ENCODE measurements at regions not wholly inside any gene's neighbourhood (a gene's known extent, or its start where the extent isn't known, plus 50 kb on each side); places are given as distances from the start of the nearest gene placed in this dataset.

DNA sequence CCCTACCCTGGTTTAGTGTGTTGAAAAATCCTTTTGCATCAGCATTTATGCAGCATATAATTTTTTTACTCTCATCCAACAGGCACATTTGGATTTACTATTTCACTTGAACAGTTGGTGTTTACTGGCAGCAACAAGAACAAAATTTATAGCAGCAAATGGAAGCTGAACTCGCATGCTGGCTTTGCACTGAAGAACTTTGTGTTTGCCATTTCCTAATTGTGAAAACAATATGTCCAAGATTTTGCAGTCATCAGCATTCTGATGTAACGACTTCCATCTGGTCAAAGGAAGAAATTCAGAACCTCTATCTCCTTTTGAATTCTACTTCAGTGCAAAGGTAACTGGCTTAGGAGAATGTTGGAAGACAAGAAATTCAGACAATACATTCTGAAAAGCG is 131.0 kb downstream of the DLEU7 start:
- no peak for DNase-seq (ENCODE audit: low read depth)

DNA sequence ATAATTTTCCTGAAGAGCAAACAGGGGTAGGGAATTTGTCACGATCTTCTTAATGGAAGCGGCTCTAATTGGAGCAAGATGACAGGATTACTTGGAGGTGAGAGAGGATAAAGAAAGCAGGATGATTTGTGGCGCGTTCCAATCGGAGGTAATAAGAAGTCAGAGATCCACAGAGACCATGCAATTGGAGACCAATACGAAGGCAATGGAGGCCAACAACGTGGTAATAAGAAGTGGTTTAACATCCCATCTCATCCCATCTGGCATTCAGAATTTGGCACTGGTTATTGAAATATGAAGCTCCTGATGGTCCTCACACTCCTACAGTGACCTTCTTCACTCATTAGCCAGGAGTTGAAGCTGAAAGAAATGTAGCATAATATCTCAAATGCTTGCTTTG is 130.6 kb downstream of the DLEU7 start:
- DNase-seq (ENCODE audit: low read depth) = no peak

DNA sequence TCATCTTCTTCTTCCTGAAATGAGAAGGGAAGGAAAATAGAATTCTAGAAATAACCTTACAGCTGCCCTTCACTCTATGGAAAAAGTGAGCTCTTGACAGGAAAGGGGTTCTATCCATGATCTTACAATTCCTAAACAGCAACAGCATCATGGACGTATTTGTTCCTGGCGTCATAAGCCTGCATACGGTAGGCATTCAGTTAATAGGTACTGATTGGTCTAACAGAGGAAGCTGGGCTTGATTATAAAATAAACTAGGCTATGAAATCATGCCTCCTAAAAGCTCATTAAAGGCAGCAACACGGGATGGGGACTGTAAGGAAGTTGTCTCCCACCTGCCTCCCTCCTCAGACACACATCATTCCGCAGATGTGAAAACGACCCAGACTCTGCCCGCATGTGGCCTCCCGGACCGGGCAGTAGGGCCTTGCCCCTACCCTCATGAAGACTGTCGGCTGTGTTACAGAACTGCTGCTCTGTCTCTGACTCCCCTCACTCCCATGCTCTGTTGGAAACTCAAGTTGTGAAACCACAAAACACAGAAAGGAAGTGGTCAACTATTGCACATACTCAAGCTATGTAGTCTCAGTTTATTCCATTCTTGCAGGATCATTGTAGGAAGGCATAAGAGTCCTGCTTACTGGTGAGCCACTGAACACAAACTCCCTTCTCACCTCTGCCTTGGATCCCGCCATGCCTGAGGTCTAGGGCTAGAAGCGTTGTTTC is 129.8 kb downstream of the DLEU7 start:
- DNase-seq (ENCODE audit: low read depth) = peak; percentile 98

DNA sequence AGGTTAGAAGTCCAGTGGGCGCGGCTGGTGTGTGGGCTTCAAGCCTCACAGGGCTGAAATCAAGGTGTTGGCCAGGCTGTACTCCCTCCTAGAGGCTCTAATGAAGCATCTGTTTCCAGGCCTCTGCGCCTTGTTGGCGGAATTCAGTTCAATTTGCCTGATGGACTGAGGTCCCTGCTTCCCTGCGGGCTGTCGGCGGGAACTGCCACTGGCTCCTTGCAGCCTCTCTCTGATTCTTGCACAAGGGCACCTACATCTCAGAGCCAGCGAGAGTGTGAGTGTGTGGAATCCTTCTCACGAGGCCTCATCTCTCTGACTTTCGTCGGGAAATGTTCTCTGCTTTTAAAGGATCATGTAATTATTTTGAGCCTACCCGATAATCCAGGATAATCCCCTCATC is 128.6 kb downstream of the DLEU7 start:
- DNase-seq (ENCODE audit: low read depth) = no peak

DNA sequence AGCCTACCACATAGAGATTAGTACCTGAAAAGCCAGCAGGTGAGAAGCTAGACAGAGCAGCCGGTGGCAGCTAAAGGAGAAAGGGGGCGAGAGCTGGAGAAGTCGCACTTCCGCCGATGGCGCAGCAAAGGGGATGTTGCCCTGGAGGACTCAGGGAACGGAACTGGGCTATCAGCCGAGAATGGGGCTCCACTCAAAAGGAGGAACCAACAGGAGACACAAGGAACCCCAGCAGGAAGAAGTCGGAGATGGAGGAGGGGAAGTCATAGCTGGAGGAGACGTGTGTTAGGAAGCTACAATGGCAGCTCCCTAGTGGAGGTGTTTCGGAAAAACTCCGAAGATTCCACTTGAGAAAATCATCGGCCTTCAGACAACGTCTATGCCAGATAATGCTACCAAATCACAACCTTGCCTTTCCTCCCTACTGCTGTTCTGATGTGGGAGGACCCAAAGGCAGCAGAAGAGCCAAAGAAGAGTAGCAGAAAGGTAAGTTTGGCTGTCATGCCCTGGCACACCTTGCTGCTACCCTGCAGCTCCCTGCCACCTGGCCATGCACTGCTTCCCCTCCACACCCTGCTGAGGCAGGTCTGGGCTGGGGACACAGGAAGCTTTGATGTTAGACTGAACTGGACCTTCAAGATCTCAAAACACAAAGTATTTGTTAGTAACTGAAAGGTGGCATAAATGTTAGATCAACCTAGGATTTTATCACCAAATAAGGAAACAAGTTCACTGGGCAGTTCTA is 127.9 kb downstream of the DLEU7 start:
- DNase-seq (ENCODE audit: low read depth) = no peak

DNA sequence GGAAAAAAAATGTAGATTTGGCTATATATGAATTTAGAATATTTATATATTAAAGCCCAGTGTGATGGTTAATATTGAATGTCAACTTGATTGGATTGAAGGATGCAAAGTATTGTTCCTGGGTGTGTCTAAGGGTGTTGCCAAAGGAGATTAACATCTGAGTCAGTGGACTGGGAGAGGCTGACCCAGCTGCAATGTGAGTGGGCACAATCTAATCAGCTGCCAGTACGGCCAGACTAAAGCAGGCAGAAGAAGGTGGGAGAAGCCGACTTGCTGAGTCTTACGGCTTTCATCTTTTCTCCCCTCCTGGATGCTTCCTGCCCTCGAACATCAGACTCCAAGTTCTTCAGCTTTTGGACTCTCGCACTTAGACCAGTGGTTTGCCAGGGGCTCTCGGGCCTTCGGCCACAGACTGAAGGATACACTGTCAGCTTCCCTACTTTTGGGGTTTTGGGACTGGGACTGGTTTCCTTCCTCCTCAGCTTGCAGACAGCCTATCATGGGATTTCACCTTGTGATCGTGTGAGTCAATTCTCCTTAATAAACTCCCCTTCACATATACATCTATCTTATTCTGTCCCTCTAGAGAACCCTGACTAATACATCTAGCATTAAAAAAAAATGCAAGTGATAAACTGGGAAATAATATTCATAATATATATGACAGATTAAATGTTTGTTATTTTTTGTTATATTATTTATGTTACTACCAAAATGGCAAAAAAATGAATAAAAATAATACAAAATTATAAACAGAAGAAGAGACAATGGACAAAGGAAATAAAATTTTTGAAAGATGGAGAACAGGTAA is 122.4 kb downstream of the DLEU7 start:
- no peak for DNase-seq (ENCODE audit: low read depth)

DNA sequence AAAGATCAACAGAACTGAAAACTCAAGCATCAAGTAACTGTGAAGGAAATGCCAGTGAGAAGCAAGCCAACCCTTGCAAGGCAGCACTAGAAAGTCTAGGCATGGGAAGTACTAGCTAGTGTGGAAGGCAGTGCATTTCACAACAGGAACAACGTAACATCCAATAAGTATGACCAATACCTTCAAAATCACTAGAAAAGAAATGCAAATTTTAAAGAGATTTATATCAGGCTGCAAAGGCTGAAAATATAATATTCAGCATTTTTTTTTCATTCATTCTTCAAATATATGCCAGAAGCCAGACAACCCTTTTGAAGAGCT is 121.9 kb downstream of the DLEU7 start:
- no peak for DNase-seq (ENCODE audit: low read depth)

DNA sequence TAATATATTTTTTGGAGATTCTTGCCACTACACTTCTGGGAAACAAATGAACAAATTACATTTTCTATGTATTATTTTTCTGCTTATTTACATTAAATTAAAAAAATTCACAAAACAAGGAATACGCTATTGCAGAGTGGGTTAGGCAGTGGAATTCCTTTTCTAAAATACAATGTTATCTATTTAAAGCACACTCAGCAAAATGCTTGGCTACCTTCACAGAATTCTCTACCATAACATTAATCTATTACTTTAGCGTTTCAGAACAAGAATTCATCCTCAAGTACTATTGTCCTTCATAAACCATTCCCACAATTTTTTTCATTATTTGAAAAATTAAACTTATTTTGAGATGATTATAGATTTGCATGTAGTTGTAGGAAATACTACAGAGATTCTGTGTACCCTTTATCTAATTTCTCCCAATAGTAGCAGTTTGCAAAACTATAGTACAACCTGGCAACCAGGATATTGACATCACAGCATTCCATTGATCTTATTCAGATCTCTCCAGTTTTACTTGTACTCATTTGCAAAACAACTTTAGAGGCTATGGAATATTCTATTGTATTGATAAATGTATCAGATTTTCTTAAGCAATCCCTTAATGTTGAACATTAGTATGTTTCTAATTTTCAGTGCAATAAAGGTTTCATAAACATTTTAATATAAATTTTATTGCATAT is 120.9 kb downstream of the DLEU7 start:
- DNase-seq (ENCODE audit: low read depth) = peak; percentile 51

DNA sequence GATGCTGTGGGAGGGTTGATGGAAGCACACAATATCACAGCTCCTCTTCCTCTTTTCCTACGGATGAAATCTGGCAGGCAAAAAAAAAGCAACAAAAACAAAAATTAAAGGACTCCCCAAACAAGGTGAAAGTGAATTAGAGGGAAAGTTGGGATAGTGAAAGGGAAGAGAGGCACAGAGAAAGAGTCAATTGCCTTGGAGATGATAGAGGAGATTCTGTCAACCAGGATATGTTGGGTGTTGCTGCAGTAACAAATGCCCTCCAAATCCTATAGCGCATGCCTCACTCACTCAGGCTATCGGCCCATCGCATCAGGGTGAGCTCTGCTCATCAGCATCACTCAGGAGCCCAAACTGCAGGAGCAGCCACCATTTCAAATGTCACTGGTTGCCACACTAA is 119.1 kb downstream of the DLEU7 start:
- DNase-seq (ENCODE audit: low read depth) = no peak

DNA sequence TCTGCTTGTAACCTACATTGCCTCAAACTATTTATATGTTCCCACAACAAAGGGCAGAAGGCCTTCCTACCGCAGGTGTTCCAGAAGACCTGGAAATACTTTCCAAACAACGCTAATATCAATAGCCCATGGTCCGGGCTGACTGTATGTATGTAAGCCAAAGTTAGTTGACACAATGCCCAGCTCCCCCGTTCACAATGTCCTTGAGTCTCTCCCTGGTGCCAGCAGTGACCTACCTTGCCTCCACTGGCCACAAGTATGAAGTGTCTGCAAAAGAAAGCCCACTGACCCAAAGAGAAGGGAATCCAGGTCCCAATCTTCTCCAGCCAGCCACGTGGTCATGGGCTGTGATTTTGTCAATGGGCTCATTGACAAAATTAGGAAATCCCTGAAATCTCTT is 118.6 kb downstream of the DLEU7 start:
- no peak for DNase-seq (ENCODE audit: low read depth)

DNA sequence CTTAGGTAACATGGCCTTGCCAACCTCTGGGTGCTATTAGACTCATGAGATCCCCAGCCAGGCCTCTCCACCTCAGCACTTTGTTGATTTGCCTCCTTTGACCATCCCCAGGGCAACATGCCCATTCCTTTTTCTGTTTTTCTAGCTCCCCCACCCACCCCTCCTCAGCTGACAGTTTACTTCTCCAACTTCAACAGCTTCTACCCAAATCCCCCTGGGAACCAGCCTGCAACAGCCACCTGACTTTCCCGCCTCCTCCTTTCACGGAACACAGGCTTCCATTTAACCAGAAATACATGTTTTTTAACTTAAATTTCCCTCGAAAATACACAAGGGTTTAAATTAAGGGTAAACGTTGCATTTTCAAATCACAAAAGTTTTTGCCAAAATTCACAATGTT is 117.3 kb downstream of the DLEU7 start:
- no peak for DNase-seq (ENCODE audit: low read depth)

DNA sequence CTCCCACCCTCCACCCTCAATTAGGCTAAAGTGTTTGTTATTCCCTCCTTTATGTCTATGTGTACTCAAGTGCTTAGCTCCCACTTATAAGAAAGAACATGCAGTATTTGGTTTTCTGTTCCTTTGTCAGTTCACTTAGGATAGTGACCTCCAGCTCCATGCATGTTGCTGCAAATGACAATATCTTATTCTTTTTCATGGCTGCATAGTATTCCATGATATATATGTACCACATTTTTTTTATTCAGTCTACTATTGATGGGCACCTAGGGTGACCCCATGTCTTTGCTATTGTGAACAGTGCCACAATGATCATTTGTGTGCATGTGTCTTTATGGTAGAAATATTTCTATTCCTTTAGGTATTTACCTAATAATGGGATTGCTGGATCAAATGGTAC is 114.3 kb downstream of the DLEU7 start:
- no peak for DNase-seq (ENCODE audit: low read depth)

DNA sequence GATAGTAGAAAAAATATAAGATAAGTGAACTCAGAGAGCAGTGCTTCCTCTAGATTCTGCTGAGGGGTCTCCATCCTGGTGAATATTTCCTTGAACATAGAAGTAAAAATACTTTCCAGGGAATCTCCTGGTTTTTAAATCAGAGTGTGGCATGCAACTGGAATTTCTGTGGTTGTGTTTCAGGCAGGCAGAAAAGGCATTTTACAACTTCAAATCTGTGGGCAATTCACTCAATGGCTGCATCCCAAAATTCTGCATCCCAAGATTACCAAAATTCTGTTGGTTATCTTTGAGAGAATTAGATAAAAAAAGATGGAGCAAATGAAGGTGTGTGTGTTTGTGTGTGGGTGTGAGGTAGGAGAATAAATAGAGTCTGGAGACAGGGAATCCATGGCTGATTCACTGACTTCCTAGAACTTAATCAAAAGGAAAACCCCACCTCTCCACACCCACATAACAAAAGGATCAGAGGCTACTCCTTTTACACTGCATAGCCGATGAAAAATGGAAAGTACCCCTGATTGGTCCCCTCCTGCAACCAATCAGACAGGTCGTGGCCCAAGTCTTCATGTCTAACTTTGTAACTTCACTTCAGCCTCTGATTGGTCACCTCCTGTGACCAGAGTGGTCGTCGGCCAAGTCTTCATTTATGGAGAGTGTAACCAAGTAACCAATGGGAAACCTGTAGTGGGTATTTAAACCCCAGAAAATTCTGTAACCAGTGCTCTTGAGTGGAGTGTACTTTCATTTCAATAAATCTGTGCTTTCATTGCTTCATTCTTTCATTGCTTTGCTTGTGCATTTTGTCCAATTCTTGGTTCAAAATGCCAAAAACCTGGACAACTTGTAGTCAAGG is 112.8 kb downstream of the DLEU7 start:
- DNase-seq (ENCODE audit: low read depth) = no peak

DNA sequence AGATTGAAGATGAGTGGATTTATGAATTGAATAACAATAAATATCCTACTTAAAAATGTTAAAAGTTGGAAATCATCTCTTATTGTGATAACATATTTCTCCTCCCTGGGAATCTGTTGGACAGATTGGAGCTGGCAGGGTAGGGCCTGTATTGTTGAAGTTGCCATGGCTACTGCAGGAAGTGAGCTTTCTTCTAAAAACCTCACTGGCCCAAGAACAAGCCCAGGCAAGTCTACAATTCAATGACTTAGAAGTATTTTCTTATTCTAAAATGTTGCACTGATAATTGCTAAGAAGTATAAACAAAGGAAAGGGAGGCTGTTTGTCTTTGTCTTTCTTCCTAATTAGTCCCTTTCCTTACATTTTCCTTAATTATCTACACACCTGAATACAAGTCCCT is 112.1 kb downstream of the DLEU7 start:
- DNase-seq (ENCODE audit: low read depth) = peak; percentile 90

DNA sequence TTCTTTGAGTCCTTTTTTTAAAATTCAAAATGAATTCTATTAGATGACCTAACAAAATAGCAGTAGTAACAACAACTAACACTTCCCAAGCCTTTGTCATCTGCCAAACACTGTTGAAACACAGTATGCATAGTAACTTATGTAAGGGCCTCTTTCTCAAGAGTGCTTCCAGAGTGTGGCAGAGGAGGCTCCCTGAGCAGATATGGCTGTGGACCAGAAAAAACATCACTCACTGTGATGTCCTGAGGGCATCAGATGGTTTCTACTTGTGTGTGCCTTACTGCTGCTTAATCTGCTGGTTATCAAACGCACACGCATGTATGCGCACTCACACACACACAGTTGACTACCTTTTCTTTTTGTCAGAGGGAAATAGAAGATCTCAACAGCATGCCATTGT is 110.8 kb downstream of the DLEU7 start:
- peak; percentile 86 for DNase-seq (ENCODE audit: low read depth)

DNA sequence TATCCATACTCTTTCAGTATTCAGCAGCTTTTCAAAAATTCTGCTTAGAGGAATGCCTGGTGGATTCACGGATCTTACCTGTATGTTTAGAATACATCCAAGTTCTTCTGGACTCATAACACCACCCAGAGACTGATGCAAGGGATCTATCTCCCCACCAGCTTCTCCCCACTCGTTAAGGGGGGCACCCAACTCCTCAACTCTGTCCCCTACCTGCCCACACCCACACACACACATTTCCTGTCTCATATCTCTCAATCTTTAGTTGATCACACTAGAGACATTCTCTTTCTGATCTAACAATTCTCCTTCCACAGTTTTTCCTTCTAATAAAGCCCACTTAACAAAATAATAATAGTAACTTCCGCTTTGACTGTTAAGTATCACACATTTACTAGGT is 110.1 kb downstream of the DLEU7 start:
- DNase-seq (ENCODE audit: low read depth) = no peak

DNA sequence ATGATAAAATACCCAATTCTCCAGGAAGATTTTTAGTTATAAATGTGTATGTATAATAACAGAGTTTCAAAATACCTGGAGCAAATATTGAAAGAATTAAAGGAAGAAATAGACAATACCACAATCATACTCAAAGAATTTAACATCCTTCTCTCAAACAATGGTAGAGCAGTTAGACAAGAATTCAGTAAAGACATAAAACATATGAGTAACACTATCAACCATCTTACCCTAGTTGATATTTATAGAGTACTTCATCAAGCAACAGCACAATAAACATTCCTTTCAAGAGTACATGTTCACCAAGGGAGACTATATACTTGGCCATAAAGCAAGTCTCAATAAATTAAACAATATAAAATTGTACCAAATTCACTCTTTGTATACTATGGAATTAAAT is 108.4 kb downstream of the DLEU7 start:
- DNase-seq (ENCODE audit: low read depth) = no peak

DNA sequence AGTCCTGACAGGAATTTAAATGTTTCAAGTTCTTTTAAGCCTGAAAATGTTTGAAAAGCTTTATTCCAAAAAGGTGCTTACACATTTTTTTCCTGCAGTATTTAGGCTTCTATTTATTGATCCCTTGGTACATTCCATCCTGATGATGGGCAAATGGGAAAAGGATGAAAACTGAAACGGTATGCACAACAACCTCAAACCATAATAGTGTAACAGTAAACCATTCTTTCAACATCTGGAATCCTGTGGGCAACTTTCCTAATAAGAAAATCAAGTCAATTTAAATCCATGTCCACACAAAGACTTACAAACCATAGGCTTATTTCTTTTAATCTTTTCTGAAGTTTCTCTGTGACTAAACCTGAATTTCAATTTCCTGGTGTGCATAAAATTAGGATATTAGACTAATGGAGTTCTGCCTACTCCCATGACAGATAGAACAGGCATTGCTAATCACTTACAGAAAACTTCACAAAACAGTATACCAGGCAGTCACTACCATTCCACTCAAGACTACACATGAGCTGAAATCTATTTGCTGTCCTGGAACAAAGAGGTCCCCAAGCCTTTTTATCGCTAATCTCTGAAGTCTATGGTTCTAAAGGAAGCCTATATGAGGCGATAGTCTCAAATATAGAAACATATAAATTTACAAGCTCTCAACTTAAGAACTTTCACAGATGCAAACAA is 103.3 kb downstream of the DLEU7 start:
- DNase-seq (ENCODE audit: low read depth) = peak; percentile 28

DNA sequence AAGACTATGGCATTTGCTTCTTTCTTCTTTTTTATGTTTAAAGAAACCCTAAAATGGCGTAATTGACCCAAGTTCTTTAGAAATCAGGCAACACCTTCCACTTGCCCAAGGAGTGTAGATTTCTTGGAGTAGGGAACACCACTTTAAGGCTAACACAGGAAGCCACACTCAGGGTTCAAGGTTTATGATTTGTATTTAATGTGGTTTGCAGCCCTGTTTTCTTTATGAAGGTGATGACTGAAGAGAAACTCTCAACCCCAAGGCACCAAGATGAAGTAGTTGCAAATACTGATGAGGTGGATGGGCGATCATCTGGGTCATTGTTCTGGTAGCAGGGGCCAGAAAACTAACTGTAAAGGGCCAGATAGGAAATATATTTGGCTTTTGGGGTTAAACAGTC is 101.1 kb downstream of the DLEU7 start:
- no peak for DNase-seq (ENCODE audit: low read depth)

DNA sequence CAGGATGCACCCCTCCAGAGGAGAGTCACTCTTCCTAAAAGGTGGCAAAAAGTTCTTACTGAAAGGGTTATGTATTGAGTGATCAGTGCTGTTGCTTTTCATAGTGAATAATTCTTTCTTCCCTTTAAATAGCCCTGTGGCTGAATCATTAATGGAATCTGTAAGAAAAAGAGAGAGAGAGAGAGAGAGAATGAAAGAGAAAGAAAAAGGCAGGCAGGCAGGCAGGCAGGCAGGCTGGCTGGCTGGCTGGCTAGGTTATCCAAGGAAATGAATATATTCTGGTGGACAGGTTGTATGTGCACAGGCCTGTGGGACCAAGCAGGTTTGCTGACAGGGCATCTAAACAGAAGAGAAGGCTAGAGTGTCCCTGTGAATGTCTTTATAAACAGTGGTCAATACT is 100.5 kb downstream of the DLEU7 start:
- DNase-seq (ENCODE audit: low read depth) = no peak

DNA sequence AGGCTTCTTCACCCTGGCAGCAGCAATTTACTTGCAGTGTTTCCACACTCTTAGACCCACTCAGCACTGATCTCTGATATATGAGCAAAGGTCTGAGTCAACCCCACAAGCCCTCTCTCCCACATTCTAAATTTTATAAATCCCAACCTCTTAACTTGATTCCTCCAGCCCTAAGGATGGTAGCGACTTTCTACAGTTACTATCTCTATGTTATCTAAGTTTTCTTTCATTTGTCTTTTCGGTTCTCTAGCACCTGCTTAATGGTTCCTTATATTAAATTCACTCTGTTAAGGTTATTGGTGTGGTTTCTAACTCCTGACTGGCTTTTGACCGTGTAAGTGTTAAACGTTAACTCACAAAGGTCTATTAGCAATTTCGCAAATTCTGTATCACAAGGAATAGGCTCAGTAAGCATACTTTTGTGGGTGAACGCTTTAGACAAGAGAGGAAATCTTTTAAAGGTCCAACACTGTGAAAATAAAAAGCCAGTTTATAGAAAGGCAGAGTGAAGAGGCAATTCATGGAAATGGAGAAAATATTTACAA is 99.3 kb downstream of the DLEU7 start:
- DNase-seq (ENCODE audit: low read depth) = no peak
